ENCODE measurements at regions not wholly inside any gene's neighbourhood (a gene's known extent, or its start where the extent isn't known, plus 50 kb on each side); places are given as distances from the start of the nearest gene placed in this dataset.

- Histone ChIP-seq H3K27me3 (no peaks in the 10 kb centered on the region), H3K4me1 (no peaks in the 10 kb centered on the region), H3K27ac (no peak overlapping the region), H3K36me3 (no peaks in the 10 kb centered on the region), H3K4me3 (no peak overlapping the region), H3K9me3 (no peaks in the 10 kb centered on the region)
- intact Hi-C loops (cut with DNase I; ENCODE audit: low total_unique reads) = no loop called here
- TF ChIP-seq POLR2A (IDR thresholded peaks at IDR 0.05) (no peak), CTCF (IDR thresholded peaks at IDR 0.05) (no peak)
- no peak for DNase-seq
These were observed 107.2 kb upstream of the SLC25A36 start for GRCh38 chr3:140834266-140835037.

- H3K27me3 ChIP-seq = no peaks in the 10 kb centered on the region
- no peak overlapping the region for H3K27ac ChIP-seq
- no peaks in the 10 kb centered on the region for H3K4me1 ChIP-seq
- no peak for DNase-seq
- TF ChIP-seq CTCF (IDR thresholded peaks at IDR 0.05) = no peak
- TF ChIP-seq POLR2A (IDR thresholded peaks at IDR 0.05) = no peak
- H3K9me3 ChIP-seq = no peaks in the 10 kb centered on the region
- intact Hi-C loops (cut with DNase I; ENCODE audit: low total_unique reads) = no loop called here
- no peak overlapping the region for H3K4me3 ChIP-seq
- H3K36me3 ChIP-seq = no peaks in the 10 kb centered on the region
These were observed 98.5 kb upstream of the SLC25A36 start for GRCh38 chr3:140842984-140843649.

DNA sequence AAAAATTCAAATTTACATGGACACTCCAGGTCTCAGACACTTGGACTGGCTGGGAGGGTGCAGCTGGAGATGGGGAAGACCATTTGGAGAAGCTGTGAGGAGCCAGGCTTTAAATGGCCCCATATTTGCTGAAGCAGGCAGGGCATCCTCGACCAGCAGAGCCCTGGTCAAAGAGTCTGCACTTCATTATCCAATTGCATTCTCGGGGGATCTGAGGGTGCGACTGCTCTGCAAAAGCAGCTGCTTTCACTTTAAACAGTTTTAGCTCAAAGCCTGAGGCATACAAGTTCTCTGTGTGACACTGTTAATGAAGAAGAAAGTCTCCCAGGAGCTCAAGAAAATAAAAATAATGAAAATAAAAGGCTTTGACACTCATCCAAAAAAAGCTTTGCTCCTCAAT is 98.0 kb upstream of the SLC25A36 start:
- Histone ChIP-seq H3K9me3 (no peaks in the 10 kb centered on the region), H3K4me3 (no peak overlapping the region), H3K27ac (no peak overlapping the region), H3K4me1 (no peaks in the 10 kb centered on the region), H3K36me3 (no peaks in the 10 kb centered on the region), H3K27me3 (no peaks in the 10 kb centered on the region)
- DNase-seq = no peak
- intact Hi-C loops (cut with DNase I; ENCODE audit: low total_unique reads) = no loop called here
- TF ChIP-seq CTCF (IDR thresholded peaks at IDR 0.05) = no peak
- no peak for TF ChIP-seq POLR2A (IDR thresholded peaks at IDR 0.05)

- no peaks in the 10 kb centered on the region for H3K9me3 ChIP-seq
- intact Hi-C loops (cut with DNase I; ENCODE audit: low total_unique reads) = no loop called here
- no peak for TF ChIP-seq POLR2A (IDR thresholded peaks at IDR 0.05)
- no peak for TF ChIP-seq CTCF (IDR thresholded peaks at IDR 0.05)
- no peak overlapping the region for H3K27ac ChIP-seq
- H3K27me3 ChIP-seq = no peaks in the 10 kb centered on the region
- H3K4me3 ChIP-seq = no peak overlapping the region
- H3K4me1 ChIP-seq = no peaks in the 10 kb centered on the region
- DNase-seq = no peak
- no peaks in the 10 kb centered on the region for H3K36me3 ChIP-seq
These were observed 97.6 kb upstream of the SLC25A36 start for GRCh38 chr3:140844072-140844471.

GRCh38 chr3:140845882-140846281 is 95.8 kb upstream of the SLC25A36 start:
- Histone ChIP-seq H3K9me3 (no peaks in the 10 kb centered on the region), H3K27me3 (no peaks in the 10 kb centered on the region), H3K27ac (no peak overlapping the region), H3K36me3 (no peaks in the 10 kb centered on the region), H3K4me3 (no peak overlapping the region), H3K4me1 (no peaks in the 10 kb centered on the region)
- no peak for DNase-seq
- no peak for TF ChIP-seq POLR2A (IDR thresholded peaks at IDR 0.05)
- no peak for TF ChIP-seq CTCF (IDR thresholded peaks at IDR 0.05)
- intact Hi-C loops (cut with DNase I; ENCODE audit: low total_unique reads) = no loop called here

All from uterus (tissue), 3 donors.